RWPE2 (cell line): ENCODE measurements at regions not wholly inside any gene's neighbourhood (a gene's known extent, or its start where the extent isn't known, plus 50 kb on each side); places are given as distances from the start of the nearest gene placed in this dataset.

ENCODE experiments used
- ATAC-seq: fragments of 200-7000 bp; cut with Tn5 transposase; 3 replicates; pipeline ENCODE4 v1.9.1; 2021; ENCODE audit warnings: low read depth
- DNase-seq: peaks from one replicate; pipeline ENCODE4 v3.0.0-alpha.2; 2020; ENCODE audit warnings: low spot score
- H3K27ac ChIP-seq: fragments of 450-650 bp; 2 replicates; pipeline ENCODE4 v1.5.1; 2017; ENCODE audit warnings: mild to moderate bottlenecking; ENCODE audit not compliant: poor library complexity, severe bottlenecking
- H3K27me3 ChIP-seq: fragments of 250-450 bp; sonication (Bioruptor Pico); 2 replicates; pipeline ENCODE4 v1.5.1; 2021; ENCODE audit warnings: mild to moderate bottlenecking, moderate library complexity; ENCODE audit not compliant: insufficient read depth, poor library complexity, severe bottlenecking
- H3K36me3 ChIP-seq: fragments of 250-450 bp; sonication (Bioruptor Pico); 2 replicates; pipeline ENCODE4 v1.5.1; 2020; ENCODE audit warnings: low read depth, mild to moderate bottlenecking, moderate library complexity
- H3K4me1 ChIP-seq: fragments of 250-450 bp; sonication (Bioruptor Pico); 2 replicates; pipeline ENCODE4 v1.5.1; 2021; ENCODE audit warnings: mild to moderate bottlenecking, moderate library complexity; ENCODE audit not compliant: insufficient read depth, poor library complexity, severe bottlenecking
- H3K4me3 ChIP-seq: fragments of 250-450 bp; sonication (Bioruptor Pico); 2 replicates; pipeline ENCODE4 v1.5.1; 2021; ENCODE audit warnings: mild to moderate bottlenecking, moderate library complexity; ENCODE audit not compliant: severe bottlenecking
- H3K9me3 ChIP-seq: fragments of 250-450 bp; sonication (Bioruptor Pico); 2 replicates; pipeline ENCODE4 v1.5.1; 2021; ENCODE audit warnings: mild to moderate bottlenecking, moderate library complexity; ENCODE audit not compliant: severe bottlenecking
- TF ChIP-seq, protein P1 (sequence below): fragments of 450-650 bp; IDR thresholded peaks from one replicate; pipeline ENCODE4 v1.5.1; 2017; ENCODE audit warnings: mild to moderate bottlenecking, moderate library complexity; ENCODE audit not compliant: poor library complexity, severe bottlenecking

- ATAC-seq (no peak), DNase-seq (no peak)
- H3K4me3 ChIP-seq = no peak overlapping the region
- no peak overlapping the region for H3K27ac ChIP-seq
- H3K9me3 ChIP-seq = no peaks in the 10 kb centered on the region
- no peaks in the 10 kb centered on the region for H3K27me3 ChIP-seq
- TF ChIP-seq, protein P1, sequence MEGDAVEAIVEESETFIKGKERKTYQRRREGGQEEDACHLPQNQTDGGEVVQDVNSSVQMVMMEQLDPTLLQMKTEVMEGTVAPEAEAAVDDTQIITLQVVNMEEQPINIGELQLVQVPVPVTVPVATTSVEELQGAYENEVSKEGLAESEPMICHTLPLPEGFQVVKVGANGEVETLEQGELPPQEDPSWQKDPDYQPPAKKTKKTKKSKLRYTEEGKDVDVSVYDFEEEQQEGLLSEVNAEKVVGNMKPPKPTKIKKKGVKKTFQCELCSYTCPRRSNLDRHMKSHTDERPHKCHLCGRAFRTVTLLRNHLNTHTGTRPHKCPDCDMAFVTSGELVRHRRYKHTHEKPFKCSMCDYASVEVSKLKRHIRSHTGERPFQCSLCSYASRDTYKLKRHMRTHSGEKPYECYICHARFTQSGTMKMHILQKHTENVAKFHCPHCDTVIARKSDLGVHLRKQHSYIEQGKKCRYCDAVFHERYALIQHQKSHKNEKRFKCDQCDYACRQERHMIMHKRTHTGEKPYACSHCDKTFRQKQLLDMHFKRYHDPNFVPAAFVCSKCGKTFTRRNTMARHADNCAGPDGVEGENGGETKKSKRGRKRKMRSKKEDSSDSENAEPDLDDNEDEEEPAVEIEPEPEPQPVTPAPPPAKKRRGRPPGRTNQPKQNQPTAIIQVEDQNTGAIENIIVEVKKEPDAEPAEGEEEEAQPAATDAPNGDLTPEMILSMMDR = no peak
- no peaks in the 10 kb centered on the region for H3K36me3 ChIP-seq
- peaks cover 4% of the 10 kb centered on the region for H3K4me1 ChIP-seq
Observed at GRCh38 chr4:32163125-32163524, 1443.0 kb downstream of the PCDH7 start.

DNA sequence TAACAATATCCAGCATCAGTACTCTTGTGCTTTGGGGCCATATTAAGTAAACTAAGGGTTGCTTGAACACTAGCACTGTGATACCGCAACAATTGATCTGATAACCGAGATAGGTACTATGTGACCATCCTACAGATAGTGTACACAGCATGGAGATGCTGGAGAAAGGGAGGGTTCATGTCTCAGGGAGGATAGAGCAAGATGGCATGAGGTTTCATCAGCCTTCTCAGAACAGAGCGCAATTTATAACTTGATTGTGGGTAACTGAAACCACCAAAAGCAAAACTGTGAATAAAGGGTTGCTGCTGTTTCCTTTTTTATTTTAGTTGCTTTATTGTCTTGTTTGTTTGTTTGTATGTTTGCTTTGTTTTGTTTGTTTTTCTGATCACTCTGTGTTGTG lies 1449.7 kb downstream of the PCDH7 start:
- no peak overlapping the region for H3K4me3 ChIP-seq
- H3K27me3 ChIP-seq = no peaks in the 10 kb centered on the region
- peaks cover 14% of the 10 kb centered on the region for H3K4me1 ChIP-seq
- TF ChIP-seq, protein P1 = no peak
- ATAC-seq (no peak), DNase-seq (no peak)
- H3K36me3 ChIP-seq = no peaks in the 10 kb centered on the region
- H3K9me3 ChIP-seq = peaks cover 15% of the 10 kb centered on the region
- H3K27ac ChIP-seq = no peak overlapping the region

DNA sequence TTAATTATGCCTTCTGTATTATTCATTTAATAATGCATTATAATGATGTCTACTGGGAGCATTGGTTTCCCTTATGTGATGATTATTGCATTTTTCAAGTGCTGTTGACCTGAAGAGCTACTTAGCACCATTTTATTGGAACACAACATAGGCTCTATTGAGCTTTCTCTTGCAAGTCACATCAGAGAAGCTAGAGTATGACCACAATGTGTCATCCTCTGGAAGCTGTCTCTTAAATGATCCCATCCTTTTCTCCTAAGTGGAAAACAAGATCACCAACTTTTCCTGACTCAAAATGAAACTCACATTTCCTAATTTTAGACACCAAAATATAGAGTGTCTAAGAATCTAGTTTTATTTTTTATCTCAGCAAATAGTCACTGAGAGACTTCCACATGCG lies 1451.9 kb downstream of the PCDH7 start:
- Histone ChIP-seq H3K27ac (peak overlapping the region; percentile 72), H3K4me1 (peaks cover 14% of the 10 kb centered on the region), H3K27me3 (no peaks in the 10 kb centered on the region), H3K4me3 (no peak overlapping the region), H3K9me3 (peaks cover 15% of the 10 kb centered on the region), H3K36me3 (no peaks in the 10 kb centered on the region)
- DNase-seq (no peak), ATAC-seq (no peak)
- TF ChIP-seq, protein P1 = no peak

GRCh38 chr4:32172761-32173160 lies 1452.6 kb downstream of the PCDH7 start:
- Histone ChIP-seq H3K36me3 (no peaks in the 10 kb centered on the region), H3K9me3 (peaks cover 15% of the 10 kb centered on the region), H3K4me1 (peaks cover 14% of the 10 kb centered on the region), H3K4me3 (no peak overlapping the region), H3K27me3 (no peaks in the 10 kb centered on the region), H3K27ac (peak overlapping the region; percentile 72)
- DNase-seq (no peak), ATAC-seq (peak; percentile 99)
- TF ChIP-seq, protein P1 = no peak

GRCh38 chr4:32180086-32180485 lies 1459.9 kb downstream of the PCDH7 start:
- Histone ChIP-seq H3K27me3 (no peaks in the 10 kb centered on the region), H3K4me3 (no peak overlapping the region), H3K27ac (no peak overlapping the region), H3K4me1 (no peaks in the 10 kb centered on the region), H3K9me3 (no peaks in the 10 kb centered on the region), H3K36me3 (no peaks in the 10 kb centered on the region)
- TF ChIP-seq, protein P1 = no peak
- no peak for ATAC-seq
- no peak for DNase-seq
